ENCODE measurements at regions not wholly inside any gene's neighbourhood (a gene's known extent, or its start where the extent isn't known, plus 50 kb on each side); places are given as distances from the start of the nearest gene placed in this dataset.

- no peak for DNase-seq (ENCODE audit: low spot score)
These were observed 297.6 kb upstream of the IGFBP3 start for GRCh38 chr7:46218461-46219200.

DNA sequence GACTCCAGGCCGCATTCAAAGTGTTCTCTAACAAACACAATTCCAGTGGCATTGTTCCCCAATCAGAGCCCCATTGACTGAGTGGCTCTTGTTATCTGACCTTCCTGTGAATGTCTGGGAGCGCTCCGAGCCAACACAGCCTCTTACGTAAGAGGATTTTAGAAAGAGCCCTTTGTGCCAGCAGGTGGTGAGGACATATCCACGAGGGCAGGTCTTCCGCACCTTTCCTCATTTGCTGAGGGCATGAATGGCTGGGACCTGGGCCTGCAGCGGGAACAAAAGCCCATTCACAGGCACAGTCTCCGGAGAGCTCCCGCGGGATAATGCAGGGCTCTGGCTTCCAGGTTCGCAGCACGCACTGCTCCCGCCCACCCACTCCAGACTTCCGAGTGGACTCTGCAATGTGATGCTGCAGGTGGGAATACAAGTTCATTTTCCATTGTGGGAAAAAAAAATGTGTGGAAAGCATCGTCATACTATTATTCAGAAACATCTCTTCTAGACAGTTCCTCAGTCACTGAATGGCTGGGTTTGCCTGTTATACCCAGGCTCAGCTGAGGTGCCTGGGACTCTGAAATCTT is 295.0 kb upstream of the IGFBP3 start:
- DNase-seq (ENCODE audit: low spot score): no peak

DNA sequence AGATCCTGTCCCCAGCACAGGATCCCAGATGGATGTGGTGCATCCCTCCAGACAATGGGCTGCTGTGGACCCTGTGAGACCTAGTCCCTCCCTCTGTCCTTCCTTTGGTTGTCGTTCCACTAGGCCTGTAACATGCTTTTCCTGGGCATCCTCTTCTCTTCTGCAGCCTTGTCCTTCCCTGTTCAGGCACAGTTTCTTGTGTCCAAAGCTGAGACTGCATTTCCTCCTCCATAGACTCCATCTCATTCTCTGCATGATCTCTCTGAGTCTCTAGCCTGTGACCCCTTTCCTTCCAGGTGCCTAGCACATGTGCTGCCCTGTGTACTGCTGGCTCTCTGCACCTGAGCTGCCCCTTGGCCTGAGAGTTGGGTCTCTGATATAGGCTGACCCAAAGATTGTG is 293.5 kb upstream of the IGFBP3 start:
- DNase-seq (ENCODE audit: low spot score): no peak

- DNase-seq (ENCODE audit: low spot score): no peak
These were observed 292.1 kb upstream of the IGFBP3 start for GRCh38 chr7:46213154-46213537.

DNA sequence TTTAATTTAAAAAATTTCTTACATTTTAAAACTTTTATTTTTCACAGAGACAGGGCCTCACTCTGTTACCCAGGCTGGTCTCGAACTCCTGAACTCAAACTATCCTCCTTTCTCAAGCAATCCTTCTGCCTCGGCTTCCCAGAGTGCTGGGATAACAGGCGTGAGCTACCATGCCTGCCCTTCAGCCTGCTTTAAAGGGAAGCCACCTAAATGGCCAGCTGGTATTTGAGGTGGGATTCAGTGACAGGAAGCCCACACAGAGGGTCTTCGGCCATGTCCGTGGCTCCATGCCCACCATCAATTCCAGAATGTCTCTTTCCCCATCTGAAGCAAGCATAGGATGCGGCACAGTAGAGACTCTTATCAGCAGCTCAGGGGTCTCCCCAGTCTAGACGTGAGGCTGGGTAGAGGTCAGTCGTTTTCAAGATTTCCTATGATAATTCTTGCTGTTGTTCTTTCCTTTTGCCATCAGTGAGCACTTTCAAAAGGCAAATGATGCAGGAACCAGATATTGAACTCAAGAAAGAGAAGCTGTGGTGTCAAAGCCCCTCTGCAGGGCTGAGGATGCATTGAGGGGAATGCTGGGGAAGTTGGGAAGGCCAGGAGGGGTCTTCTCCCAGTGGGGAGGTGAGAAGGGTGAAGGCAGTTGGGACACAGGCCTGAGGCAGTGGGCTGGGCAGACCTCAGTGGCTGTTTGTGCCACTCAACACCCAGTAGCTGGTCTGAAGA is 291.5 kb upstream of the IGFBP3 start:
- no peak for DNase-seq (ENCODE audit: low spot score)

DNA sequence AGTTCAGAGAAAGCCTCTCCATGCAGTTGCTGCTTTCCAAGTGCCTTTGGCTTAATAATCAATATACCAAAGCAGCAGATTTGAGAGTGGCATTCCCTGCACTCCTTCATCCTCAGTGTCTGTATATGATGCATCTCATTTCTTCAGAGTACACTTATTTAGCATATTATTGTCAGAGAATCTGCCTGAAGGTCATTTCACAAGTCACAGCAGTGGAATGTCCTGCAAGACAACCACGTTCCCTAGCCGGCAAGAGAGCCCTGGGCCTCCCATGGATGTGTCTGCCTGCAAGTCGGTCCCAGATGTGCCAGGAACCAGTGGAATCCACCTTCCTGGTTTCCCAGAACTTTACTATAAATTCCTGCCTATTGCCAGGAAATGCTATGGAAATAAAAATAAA is 289.4 kb upstream of the IGFBP3 start:
- DNase-seq (ENCODE audit: low spot score): no peak

DNA sequence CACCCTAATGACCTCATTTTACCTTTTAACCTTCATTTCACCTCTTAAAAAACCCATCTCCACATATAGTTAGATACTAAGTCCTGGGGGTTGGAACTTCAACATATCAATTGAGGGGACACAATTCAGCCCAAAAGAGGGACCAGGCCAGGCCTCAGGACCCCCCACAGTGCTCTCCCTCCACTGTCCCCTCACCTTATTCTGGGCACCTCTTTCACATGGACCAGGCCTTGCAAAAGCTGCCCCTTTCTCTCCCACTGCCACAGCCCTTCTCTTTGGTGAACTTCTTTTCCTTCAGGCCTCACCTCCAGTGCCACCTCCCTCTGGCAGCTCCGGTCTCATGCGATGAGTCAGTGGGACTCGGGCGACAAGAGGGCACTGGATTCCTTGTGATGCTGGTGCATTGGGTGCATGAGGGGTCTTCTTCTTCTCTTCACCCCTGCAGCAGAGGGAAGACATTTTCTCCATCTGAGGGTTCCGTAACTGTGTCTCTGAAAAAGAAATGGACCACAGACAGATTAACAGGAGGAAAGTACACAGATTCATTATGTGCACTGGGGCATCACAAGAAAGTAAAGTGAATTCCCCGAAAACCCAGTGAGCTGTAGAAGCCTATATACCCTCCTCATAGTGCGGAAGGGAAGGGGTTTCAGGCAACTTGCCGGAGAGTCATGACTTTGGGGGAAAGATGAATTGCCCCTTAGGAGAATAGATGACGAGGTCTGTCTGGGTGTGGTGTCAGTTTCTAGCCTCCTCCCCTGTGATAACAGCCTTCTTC is 288.7 kb upstream of the IGFBP3 start:
- no peak for DNase-seq (ENCODE audit: low spot score)

DNA sequence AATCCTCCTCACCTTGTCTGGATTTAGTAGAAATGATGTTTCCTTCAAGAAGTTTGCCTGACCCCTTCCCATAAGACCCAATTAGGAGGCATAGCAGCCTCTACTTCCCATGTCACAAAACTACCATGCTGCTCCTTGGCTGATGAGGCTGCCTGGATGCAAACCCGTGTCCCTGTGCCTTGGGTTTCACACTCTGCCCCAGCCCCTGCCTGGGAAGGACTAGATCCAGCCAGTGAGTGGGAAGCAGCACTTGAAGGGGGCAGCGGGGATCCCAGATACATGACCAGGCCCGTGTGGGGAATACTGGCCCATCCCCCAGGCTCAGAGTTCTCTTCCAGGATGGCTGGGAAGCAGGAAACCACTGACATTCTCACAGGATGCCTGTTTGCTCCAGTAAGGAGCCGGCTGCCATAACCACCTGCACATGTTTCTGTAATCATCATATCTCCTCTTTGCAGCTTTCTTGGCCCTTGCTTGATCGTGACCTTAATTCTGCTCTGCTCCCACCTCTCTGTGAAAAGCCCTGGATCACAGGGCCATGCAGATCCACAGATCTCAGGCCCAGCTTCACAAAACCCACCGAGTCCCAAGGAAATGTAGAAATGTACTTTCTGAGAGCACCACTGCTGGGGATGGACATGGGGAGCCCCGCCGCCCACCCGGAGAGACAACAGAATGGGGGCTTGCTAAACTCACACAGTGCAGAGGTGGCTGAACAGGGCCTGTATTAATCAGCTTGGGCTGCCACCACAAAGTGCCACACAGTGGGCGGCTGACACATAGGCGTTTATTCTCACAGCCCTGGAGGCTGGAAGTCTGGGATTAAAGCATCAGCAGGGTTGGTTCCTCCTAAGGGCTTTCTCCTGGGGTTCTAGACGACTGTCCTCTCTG is 287.8 kb upstream of the IGFBP3 start:
- DNase-seq (ENCODE audit: low spot score): no peak

DNA sequence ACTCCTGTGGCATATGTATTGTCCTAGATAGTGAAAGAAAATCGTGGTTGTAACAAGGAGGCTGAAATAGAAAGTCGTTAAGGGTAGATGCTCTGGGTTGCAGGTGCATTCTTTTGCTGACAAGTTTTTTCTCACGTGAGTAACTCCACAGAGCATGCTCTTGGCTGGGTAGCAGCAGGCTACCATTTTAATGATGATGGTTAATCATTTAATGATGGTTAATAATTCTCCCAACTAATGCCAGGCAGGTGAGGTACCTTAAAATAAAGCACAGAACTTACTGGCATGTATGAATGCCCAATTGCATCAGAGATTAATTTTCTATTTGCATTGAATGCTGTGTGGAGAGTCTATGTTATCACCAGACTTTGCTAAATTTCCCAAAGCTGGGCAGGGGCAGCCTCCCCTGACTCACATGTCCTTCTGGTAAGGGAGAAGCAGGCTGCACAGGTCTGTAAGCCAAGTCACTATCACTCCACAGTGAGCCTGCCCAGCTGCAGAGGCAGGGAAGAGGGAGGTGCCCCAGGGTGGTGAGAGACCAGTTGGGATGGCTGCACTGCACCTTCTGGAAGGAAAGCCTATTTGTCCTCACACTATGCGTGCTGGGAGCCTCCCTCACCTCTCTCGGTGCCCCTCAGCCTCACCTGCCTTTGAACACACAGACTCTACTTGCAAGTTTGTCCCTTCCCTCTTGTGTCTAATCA is 287.0 kb upstream of the IGFBP3 start:
- DNase-seq (ENCODE audit: low spot score): no peak

DNA sequence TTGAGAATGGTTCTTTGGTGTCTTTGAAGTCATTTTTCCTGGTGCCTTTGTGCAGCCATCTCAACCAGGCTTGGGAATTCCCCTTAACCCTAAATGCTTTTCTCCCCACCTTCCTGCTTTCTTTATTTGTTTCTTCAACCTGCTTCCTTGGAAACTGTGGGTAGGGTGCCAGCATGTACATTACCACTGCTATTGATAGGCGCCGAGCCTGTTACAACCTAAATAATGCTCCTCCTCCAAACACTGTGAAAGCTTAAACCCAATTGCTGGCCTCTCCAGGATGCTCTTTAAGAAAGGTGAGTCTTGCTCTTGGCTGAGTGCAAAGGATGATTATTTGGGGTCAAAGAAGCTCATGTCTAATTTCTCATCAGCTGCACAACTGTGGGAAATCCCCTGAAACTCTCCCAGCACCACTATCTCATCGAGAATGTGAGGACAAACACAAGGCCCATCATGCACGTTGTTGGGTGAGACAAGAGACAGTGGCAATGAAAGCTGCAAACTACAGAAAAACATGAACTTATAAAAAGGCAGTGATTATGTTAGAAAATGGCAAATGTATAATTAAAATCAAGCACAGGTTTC is 285.5 kb upstream of the IGFBP3 start:
- DNase-seq (ENCODE audit: low spot score): no peak

DNA sequence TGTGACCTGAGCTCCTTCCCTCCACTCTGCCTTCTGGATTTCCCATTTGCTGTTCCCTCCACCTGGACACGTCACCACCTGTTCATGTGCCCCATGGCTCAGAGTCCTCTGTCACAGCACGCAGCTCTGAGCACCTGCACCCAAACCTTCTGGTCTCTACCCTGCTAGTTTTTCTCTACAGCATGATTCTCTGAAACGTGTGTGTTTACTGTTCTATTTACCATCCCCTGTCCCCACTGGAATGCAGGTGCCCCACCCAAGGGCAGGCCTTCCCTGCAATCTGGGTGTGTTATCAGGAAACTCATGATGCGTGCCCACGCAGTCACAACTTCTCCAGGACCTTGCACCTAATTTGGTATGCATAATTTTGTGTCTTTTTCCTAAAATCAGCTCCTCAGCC is 284.4 kb upstream of the IGFBP3 start:
- no peak for DNase-seq (ENCODE audit: low spot score)

GRCh38 chr7:46203926-46204325 is 282.9 kb upstream of the IGFBP3 start:
- DNase-seq (ENCODE audit: low spot score): no peak

- peak; percentile 59 for DNase-seq (ENCODE audit: low spot score)
These were observed 281.3 kb upstream of the IGFBP3 start for GRCh38 chr7:46202379-46202778.

DNA sequence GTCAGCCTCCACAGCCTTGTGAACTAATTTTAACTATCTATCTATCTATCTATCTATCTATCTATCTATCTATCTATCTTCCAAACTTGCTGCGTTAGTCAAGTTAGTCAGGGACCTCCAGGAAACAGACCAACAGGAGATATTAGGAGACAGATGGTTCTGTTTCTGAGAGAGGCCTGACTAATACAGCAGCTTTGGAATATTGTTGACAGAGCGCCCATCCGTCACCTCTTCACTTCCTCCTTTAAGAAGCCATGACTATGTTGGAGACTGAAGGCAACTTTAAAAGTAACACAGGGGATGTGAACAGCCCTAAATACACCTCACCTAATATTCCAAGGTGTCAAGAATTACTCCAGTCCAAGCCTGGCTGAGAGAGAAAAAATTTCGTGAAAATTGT is 280.9 kb upstream of the IGFBP3 start:
- no peak for DNase-seq (ENCODE audit: low spot score)

- DNase-seq (ENCODE audit: low spot score): no peak
These were observed 277.6 kb upstream of the IGFBP3 start for GRCh38 chr7:46198701-46199100.

- DNase-seq (ENCODE audit: low spot score): no peak
These were observed 276.9 kb upstream of the IGFBP3 start for GRCh38 chr7:46197785-46198540.

DNA sequence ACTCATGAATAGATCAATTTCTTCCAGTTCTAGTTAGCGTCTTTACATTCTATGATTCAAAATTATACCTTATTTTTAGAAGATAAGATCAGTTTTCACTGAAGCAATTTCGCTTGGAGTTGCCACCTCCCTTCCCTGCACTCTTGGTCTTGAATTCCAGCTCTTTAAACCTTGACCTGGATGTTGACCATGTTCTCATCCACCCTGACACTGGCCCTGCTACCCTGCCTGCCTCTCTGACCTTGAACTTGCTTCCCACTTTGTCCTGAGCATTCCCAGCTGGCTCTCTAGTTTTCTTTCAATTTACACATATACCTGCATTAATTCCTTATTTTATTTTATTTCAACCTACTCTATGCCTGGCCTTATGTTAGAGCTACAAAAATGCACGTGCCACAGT is 274.9 kb upstream of the IGFBP3 start:
- DNase-seq (ENCODE audit: low spot score): no peak

- no peak for DNase-seq (ENCODE audit: low spot score)
These were observed 271.2 kb upstream of the IGFBP3 start for GRCh38 chr7:46192271-46192670.

DNA sequence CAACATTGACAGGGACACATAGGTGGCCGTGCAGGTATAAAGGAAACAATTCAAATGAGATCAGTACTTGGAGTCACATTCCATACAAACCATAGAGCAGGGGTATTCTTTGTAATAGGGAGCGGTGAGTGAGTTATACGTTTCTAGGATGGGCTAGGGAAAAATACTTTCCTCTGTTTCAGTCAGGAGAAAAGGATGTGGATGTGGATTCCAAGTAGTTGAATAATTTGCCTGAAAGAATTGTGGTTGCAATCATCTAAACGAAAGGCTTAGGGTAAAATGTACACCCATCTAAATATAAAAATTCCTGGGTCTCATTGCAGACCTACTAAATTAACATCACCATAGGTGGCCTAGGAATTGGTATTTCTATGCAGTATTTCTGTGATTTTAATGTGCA is 270.7 kb upstream of the IGFBP3 start:
- DNase-seq (ENCODE audit: low spot score): no peak

All from SK-N-DZ (cell line).